Smooth muscle cell (in vitro differentiated cells): ENCODE measurements at regions not wholly inside any gene's neighbourhood (a gene's known extent, or its start where the extent isn't known, plus 50 kb on each side); places are given as distances from the start of the nearest gene placed in this dataset.

ENCODE experiments used
- DNase-seq: peaks from one replicate; lab custom pipeline; 2025; ENCODE audit not compliant: unreplicated experiment; lab: John Stamatoyannopoulos, UW
- H2AFZ ChIP-seq: fragments of 200-600 bp; sonication (generic); 2 replicates; pipeline ENCODE4 v1.6.0; 2016; ENCODE audit warnings: antibody characterized with exemption, low read depth, mild to moderate bottlenecking
- H3F3A ChIP-seq: fragments of 200-600 bp; sonication (generic); 2 replicates; pipeline ENCODE4 v1.6.0; 2017; ENCODE audit warnings: antibody characterized with exemption, low read depth
- H3K27ac ChIP-seq: fragments of 200-600 bp; sonication (generic); 2 replicates; pipeline ENCODE4 v1.5.1; 2016; ENCODE audit warnings: low read depth, mild to moderate bottlenecking
- H3K27me3 ChIP-seq: fragments of 200-600 bp; sonication (generic); 2 replicates; pipeline ENCODE4 v1.6.1; 2016; ENCODE audit warnings: low read depth, mild to moderate bottlenecking
- H3K36me3 ChIP-seq: fragments of 200-600 bp; sonication (generic); 2 replicates; pipeline ENCODE4 v1.5.1; 2016; ENCODE audit warnings: low read depth
- H3K4me1 ChIP-seq: fragments of 200-600 bp; sonication (generic); 2 replicates; pipeline ENCODE4 v1.5.1; 2016; ENCODE audit warnings: low read depth
- H3K4me2 ChIP-seq: fragments of 200-600 bp; sonication (generic); 2 replicates; pipeline ENCODE4 v1.6.0; 2016; ENCODE audit warnings: mild to moderate bottlenecking
- H3K4me3 ChIP-seq: fragments of 200-600 bp; sonication (generic); 2 replicates; pipeline ENCODE4 v1.5.1; 2016; ENCODE audit warnings: mild to moderate bottlenecking
- H3K79me2 ChIP-seq: fragments of 200-600 bp; sonication (generic); 2 replicates; pipeline ENCODE4 v1.6.0; 2016; ENCODE audit warnings: low read depth, mild to moderate bottlenecking
- H3K9ac ChIP-seq: fragments of 200-600 bp; sonication (generic); 2 replicates; pipeline ENCODE4 v1.6.0; 2016; ENCODE audit warnings: low read depth
- H3K9me3 ChIP-seq: fragments of 200-600 bp; sonication (generic); replicated peaks from 2 replicates; pipeline ENCODE4 v1.5.1; 2016; ENCODE audit warnings: low read depth
- H4K20me1 ChIP-seq: fragments of 200-600 bp; sonication (generic); 2 replicates; pipeline ENCODE4 v1.6.0; 2016; ENCODE audit warnings: low read depth
- WGBS: methylation state at CpG from one replicate; pipeline ENCODE4 v1.1.7; 2016; ENCODE audit warnings: low lambda C conversion rate; 5-methylcytosine and 5-hydroxymethylcytosine counted together
- TF ChIP-seq, protein P1 (sequence below): fragments of 200-600 bp; sonication (generic); IDR thresholded peaks from 2 replicates; pipeline ENCODE4 v1.5.1; 2017; ENCODE audit warnings: borderline replicate concordance, mild to moderate bottlenecking, antibody characterized with exemption; ENCODE audit not compliant: insufficient read depth, poor library complexity, severe bottlenecking

DNA sequence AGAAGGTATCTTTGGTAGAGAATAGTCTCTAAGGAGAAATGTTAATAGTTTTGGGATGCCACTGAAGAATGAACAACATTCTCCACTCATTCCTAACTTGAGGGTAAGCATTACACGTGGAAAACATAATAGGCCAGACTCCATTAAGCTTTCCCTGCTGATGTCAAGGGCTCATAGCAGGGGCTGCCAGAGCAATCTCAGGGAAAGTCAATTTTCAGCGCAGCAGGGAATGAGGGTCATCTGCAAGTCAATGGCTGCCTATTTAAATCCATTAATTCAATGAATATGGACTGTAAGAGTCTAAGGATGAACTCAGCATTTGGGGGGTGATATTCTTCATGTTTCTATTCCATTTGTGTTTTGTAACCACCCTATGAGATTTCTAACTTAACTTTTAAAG lies 144.2 kb upstream of the ARL4C start:
- no peak overlapping the region for H3K4me2 ChIP-seq
- H3K9me3 ChIP-seq: peaks cover 6% of the 10 kb centered on the region
- no peak overlapping the region for H2AFZ ChIP-seq
- H3K36me3 ChIP-seq: no peaks in the 10 kb centered on the region
- no peaks in the 10 kb centered on the region for H3F3A ChIP-seq
- H3K4me3 ChIP-seq: no peak overlapping the region
- H3K4me1 ChIP-seq: no peaks in the 10 kb centered on the region
- no peaks in the 10 kb centered on the region for H4K20me1 ChIP-seq
- WGBS: 56% methylated on average over 2 of the region's 2 CpGs
- H3K27me3 ChIP-seq: no peaks in the 10 kb centered on the region
- H3K27ac ChIP-seq: no peak overlapping the region
- H3K9ac ChIP-seq: no peak overlapping the region
- no peak for DNase-seq
- TF ChIP-seq, protein P1, sequence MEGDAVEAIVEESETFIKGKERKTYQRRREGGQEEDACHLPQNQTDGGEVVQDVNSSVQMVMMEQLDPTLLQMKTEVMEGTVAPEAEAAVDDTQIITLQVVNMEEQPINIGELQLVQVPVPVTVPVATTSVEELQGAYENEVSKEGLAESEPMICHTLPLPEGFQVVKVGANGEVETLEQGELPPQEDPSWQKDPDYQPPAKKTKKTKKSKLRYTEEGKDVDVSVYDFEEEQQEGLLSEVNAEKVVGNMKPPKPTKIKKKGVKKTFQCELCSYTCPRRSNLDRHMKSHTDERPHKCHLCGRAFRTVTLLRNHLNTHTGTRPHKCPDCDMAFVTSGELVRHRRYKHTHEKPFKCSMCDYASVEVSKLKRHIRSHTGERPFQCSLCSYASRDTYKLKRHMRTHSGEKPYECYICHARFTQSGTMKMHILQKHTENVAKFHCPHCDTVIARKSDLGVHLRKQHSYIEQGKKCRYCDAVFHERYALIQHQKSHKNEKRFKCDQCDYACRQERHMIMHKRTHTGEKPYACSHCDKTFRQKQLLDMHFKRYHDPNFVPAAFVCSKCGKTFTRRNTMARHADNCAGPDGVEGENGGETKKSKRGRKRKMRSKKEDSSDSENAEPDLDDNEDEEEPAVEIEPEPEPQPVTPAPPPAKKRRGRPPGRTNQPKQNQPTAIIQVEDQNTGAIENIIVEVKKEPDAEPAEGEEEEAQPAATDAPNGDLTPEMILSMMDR: no peak
- no peaks in the 10 kb centered on the region for H3K79me2 ChIP-seq

GRCh38 chr2:234640657-234641056 lies 143.8 kb upstream of the ARL4C start:
- H4K20me1 ChIP-seq: no peaks in the 10 kb centered on the region
- H3F3A ChIP-seq: no peaks in the 10 kb centered on the region
- H3K4me2 ChIP-seq: no peak overlapping the region
- DNase-seq: no peak
- WGBS: 78% methylated on average over 1 of the region's 1 CpG
- H3K4me3 ChIP-seq: no peak overlapping the region
- H3K36me3 ChIP-seq: no peaks in the 10 kb centered on the region
- H3K4me1 ChIP-seq: no peaks in the 10 kb centered on the region
- H3K27ac ChIP-seq: no peak overlapping the region
- H3K27me3 ChIP-seq: no peaks in the 10 kb centered on the region
- peaks cover 6% of the 10 kb centered on the region for H3K9me3 ChIP-seq
- H3K9ac ChIP-seq: no peak overlapping the region
- TF ChIP-seq, protein P1: no peak
- H3K79me2 ChIP-seq: no peaks in the 10 kb centered on the region
- no peak overlapping the region for H2AFZ ChIP-seq

DNA sequence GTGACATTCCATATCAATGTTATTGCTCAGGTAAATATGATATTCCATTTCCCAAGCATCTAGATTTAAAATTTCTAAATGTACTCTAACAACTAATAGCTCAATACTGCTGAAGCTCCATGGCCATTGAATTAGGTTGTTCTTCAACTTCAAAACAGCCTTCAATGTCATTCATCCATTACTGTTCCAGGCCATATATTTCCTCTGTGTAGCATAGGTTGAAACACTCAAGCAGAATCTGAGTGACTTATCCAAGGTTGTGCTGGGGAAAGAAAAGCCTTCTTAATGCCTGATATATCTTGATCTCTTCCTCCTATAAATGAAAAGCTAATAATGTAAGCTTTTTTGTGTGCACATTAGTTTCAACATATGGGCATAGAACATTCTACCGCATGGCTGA lies 142.1 kb upstream of the ARL4C start:
- H3K9me3 ChIP-seq: peaks cover 6% of the 10 kb centered on the region
- H3K4me3 ChIP-seq: no peak overlapping the region
- H3K9ac ChIP-seq: no peak overlapping the region
- no peak for DNase-seq
- 100% methylated on average over 1 of the region's 1 CpG for WGBS
- H4K20me1 ChIP-seq: no peaks in the 10 kb centered on the region
- no peaks in the 10 kb centered on the region for H3K36me3 ChIP-seq
- TF ChIP-seq, protein P1: no peak
- H3K79me2 ChIP-seq: no peaks in the 10 kb centered on the region
- no peaks in the 10 kb centered on the region for H3K27me3 ChIP-seq
- H3K27ac ChIP-seq: no peak overlapping the region
- no peak overlapping the region for H3K4me2 ChIP-seq
- no peaks in the 10 kb centered on the region for H3F3A ChIP-seq
- H2AFZ ChIP-seq: no peak overlapping the region
- no peaks in the 10 kb centered on the region for H3K4me1 ChIP-seq

GRCh38 chr2:234635284-234635683 lies 138.4 kb upstream of the ARL4C start:
- H4K20me1 ChIP-seq: no peaks in the 10 kb centered on the region
- no peaks in the 10 kb centered on the region for H3K9me3 ChIP-seq
- H3F3A ChIP-seq: peaks cover 9% of the 10 kb centered on the region
- H3K27me3 ChIP-seq: no peaks in the 10 kb centered on the region
- no peak overlapping the region for H3K4me2 ChIP-seq
- WGBS: 86% methylated on average over 1 of the region's 1 CpG
- no peak overlapping the region for H2AFZ ChIP-seq
- H3K4me1 ChIP-seq: peaks cover 23% of the 10 kb centered on the region
- H3K79me2 ChIP-seq: no peaks in the 10 kb centered on the region
- TF ChIP-seq, protein P1: no peak
- DNase-seq: no peak
- no peak overlapping the region for H3K4me3 ChIP-seq
- H3K9ac ChIP-seq: no peak overlapping the region
- H3K36me3 ChIP-seq: no peaks in the 10 kb centered on the region
- no peak overlapping the region for H3K27ac ChIP-seq
